ENCODE measurements at regions not wholly inside any gene's neighbourhood (a gene's known extent, or its start where the extent isn't known, plus 50 kb on each side); places are given as distances from the start of the nearest gene placed in this dataset.

DNA sequence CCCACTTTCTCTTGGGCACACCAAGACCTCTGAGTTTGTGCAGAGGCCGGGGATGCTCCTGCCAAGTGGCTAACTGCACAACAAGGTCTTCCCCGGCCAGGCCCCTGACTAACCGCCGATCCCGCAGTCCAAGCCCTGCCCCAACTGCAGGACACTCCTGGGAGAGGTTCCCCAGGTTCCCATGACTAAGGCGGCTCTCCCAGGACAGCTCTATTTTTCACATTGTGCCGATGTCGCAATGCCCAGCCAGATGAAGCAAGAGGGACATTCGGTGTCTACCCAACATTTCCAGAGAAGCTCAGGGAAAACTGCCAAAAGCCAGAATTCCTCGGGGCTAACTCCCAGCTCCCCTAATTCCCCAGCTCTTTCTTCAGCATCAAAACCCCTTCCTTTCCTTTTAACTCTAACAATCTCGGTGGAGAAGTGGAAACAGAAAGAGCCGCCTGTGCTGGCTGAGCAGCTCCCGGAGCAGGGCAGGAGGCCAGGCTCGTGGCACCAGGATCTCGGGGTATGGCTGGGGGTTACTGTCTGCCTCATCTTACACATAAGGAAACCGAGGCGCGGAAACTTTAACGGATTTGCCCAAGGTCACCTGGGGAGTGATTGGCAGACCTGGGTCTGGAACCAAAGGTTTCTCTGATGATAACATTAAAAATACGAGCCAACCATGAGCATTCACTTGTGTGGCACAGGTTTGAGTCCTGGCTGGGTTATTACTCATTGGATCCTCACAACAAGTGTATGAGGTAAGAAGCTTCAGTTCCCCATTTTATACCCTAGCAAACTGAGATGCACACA is 318.2 kb downstream of the BCL11B start:
- TF ChIP-seq EZH2 (IDR thresholded peaks at IDR 0.05; ENCODE audit: borderline replicate concordance, low read length), result no peak
- no peak for TF ChIP-seq CTCF (conservative IDR thresholded peaks at IDR 0.05 in 1 of 2, IDR thresholded peaks at IDR 0.05 in 1 of 2; ENCODE audit: extremely low read depth in 1 of 2, insufficient read depth in 1 of 2, low read depth in 1 of 2, low read length in 2 of 2)

Data from mammary epithelial cell (primary cell).